ENCODE measurements at regions not wholly inside any gene's neighbourhood (a gene's known extent, or its start where the extent isn't known, plus 50 kb on each side); places are given as distances from the start of the nearest gene placed in this dataset.

DNA sequence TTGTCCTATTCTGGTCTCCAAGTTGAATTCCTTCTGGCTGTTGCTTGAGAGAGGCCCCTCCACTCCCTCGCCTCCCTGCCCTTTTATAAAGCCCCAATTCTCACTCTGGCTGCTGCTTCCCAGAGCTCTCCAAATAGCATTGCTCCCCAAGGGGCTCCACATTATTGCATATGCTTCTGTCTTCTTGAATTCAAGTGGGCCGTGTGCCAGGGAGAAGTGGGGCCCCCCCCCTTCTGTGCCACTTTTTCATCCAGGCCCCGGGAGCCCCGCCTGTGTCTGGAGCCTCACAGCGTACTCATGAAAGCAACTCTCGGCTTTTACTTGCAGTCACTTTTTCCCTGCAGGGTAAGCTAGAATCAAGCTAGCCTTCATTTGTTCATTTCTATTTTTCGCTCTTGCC is 265.1 kb downstream of the CCSER2 start:
- H3K9me3 ChIP-seq (ENCODE audit: insufficient read depth, low read depth, low read length) = no peaks in the 10 kb centered on the region
- H3K4me3 ChIP-seq (ENCODE audit: low read length, poor library complexity, severe bottlenecking) = no peak overlapping the region
- no peak for TF ChIP-seq EZH2phosphoT487 (IDR thresholded peaks at IDR 0.05; ENCODE audit: borderline replicate concordance)
- TF ChIP-seq, protein P1, sequence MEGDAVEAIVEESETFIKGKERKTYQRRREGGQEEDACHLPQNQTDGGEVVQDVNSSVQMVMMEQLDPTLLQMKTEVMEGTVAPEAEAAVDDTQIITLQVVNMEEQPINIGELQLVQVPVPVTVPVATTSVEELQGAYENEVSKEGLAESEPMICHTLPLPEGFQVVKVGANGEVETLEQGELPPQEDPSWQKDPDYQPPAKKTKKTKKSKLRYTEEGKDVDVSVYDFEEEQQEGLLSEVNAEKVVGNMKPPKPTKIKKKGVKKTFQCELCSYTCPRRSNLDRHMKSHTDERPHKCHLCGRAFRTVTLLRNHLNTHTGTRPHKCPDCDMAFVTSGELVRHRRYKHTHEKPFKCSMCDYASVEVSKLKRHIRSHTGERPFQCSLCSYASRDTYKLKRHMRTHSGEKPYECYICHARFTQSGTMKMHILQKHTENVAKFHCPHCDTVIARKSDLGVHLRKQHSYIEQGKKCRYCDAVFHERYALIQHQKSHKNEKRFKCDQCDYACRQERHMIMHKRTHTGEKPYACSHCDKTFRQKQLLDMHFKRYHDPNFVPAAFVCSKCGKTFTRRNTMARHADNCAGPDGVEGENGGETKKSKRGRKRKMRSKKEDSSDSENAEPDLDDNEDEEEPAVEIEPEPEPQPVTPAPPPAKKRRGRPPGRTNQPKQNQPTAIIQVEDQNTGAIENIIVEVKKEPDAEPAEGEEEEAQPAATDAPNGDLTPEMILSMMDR (conservative IDR thresholded peaks at IDR 0.05; ENCODE audit: low read length) = no peak
- H3K9me2 ChIP-seq (replicated peaks; ENCODE audit: low read depth, low read length) = no peaks in the 10 kb centered on the region
- no peaks in the 10 kb centered on the region for H3K79me2 ChIP-seq (ENCODE audit: insufficient read depth, low read length)
- H3K27me3 ChIP-seq (ENCODE audit: insufficient read depth, low read length, poor library complexity, severe bottlenecking) = no peaks in the 10 kb centered on the region
- no peak overlapping the region for H2AFZ ChIP-seq (ENCODE audit: low read length)
- no peaks in the 10 kb centered on the region for H4K20me1 ChIP-seq (ENCODE audit: insufficient read depth, low read length, poor library complexity, severe bottlenecking)
- H3K9ac ChIP-seq (ENCODE audit: low read depth, low read length, poor library complexity, severe bottlenecking) = no peak overlapping the region
- H3F3A ChIP-seq (ENCODE audit: low read depth) = no peaks in the 10 kb centered on the region
- H3K36me3 ChIP-seq (ENCODE audit: insufficient read depth, low read length) = no peaks in the 10 kb centered on the region
- H3K4me2 ChIP-seq (ENCODE audit: low read depth, low read length, poor library complexity, severe bottlenecking) = no peak overlapping the region
- H3K4me1 ChIP-seq (ENCODE audit: insufficient read depth, low read length, poor library complexity, severe bottlenecking) = no peaks in the 10 kb centered on the region

GRCh38 chr10:84596585-84596984 is 268.2 kb downstream of the CCSER2 start:
- no peaks in the 10 kb centered on the region for H3F3A ChIP-seq (ENCODE audit: low read depth)
- H3K4me3 ChIP-seq (ENCODE audit: low read length, poor library complexity, severe bottlenecking) = no peak overlapping the region
- no peaks in the 10 kb centered on the region for H3K36me3 ChIP-seq (ENCODE audit: insufficient read depth, low read length)
- H3K4me1 ChIP-seq (ENCODE audit: insufficient read depth, low read length, poor library complexity, severe bottlenecking) = no peaks in the 10 kb centered on the region
- TF ChIP-seq EZH2phosphoT487 (IDR thresholded peaks at IDR 0.05; ENCODE audit: borderline replicate concordance) = no peak
- TF ChIP-seq, protein P1 (conservative IDR thresholded peaks at IDR 0.05; ENCODE audit: low read length) = no peak
- no peak overlapping the region for H2AFZ ChIP-seq (ENCODE audit: low read length)
- no peaks in the 10 kb centered on the region for H3K9me3 ChIP-seq (ENCODE audit: insufficient read depth, low read depth, low read length)
- H3K9ac ChIP-seq (ENCODE audit: low read depth, low read length, poor library complexity, severe bottlenecking) = no peak overlapping the region
- no peaks in the 10 kb centered on the region for H3K27me3 ChIP-seq (ENCODE audit: insufficient read depth, low read length, poor library complexity, severe bottlenecking)
- no peaks in the 10 kb centered on the region for H3K9me2 ChIP-seq (replicated peaks; ENCODE audit: low read depth, low read length)
- no peaks in the 10 kb centered on the region for H3K79me2 ChIP-seq (ENCODE audit: insufficient read depth, low read length)
- no peak overlapping the region for H3K4me2 ChIP-seq (ENCODE audit: low read depth, low read length, poor library complexity, severe bottlenecking)
- no peaks in the 10 kb centered on the region for H4K20me1 ChIP-seq (ENCODE audit: insufficient read depth, low read length, poor library complexity, severe bottlenecking)

DNA sequence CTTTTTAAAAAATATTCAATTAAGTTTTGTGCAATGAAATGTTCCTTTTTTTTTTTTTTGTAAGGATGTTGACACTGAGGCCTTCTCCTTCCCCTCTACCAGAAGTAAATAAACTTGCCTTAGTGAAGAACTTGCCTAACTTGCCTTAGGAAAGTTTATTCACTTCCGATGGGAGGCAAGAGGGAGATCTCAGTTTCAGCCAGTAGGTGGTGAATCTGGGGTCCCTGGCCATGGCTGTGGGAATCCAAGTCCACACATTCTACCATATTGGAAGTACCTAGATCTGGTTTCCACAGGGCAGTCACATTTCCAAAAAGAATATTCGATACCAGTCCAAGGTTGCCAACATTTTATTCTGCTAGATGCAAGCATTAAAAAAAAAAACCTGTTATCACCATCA is 270.9 kb downstream of the CCSER2 start:
- no peak overlapping the region for H3K4me3 ChIP-seq (ENCODE audit: low read length, poor library complexity, severe bottlenecking)
- no peak overlapping the region for H2AFZ ChIP-seq (ENCODE audit: low read length)
- H3K36me3 ChIP-seq (ENCODE audit: insufficient read depth, low read length) = no peaks in the 10 kb centered on the region
- H3K4me1 ChIP-seq (ENCODE audit: insufficient read depth, low read length, poor library complexity, severe bottlenecking) = no peaks in the 10 kb centered on the region
- TF ChIP-seq, protein P1 (conservative IDR thresholded peaks at IDR 0.05; ENCODE audit: low read length) = no peak
- TF ChIP-seq EZH2phosphoT487 (IDR thresholded peaks at IDR 0.05; ENCODE audit: borderline replicate concordance) = no peak
- H3F3A ChIP-seq (ENCODE audit: low read depth) = no peaks in the 10 kb centered on the region
- no peaks in the 10 kb centered on the region for H3K9me2 ChIP-seq (replicated peaks; ENCODE audit: low read depth, low read length)
- H3K79me2 ChIP-seq (ENCODE audit: insufficient read depth, low read length) = no peaks in the 10 kb centered on the region
- H3K27me3 ChIP-seq (ENCODE audit: insufficient read depth, low read length, poor library complexity, severe bottlenecking) = no peaks in the 10 kb centered on the region
- no peak overlapping the region for H3K9ac ChIP-seq (ENCODE audit: low read depth, low read length, poor library complexity, severe bottlenecking)
- H3K4me2 ChIP-seq (ENCODE audit: low read depth, low read length, poor library complexity, severe bottlenecking) = no peak overlapping the region
- H3K9me3 ChIP-seq (ENCODE audit: insufficient read depth, low read depth, low read length) = no peaks in the 10 kb centered on the region
- no peaks in the 10 kb centered on the region for H4K20me1 ChIP-seq (ENCODE audit: insufficient read depth, low read length, poor library complexity, severe bottlenecking)

Measured in Loucy (cell line).